ENCODE measurements at regions not wholly inside any gene's neighbourhood (a gene's known extent, or its start where the extent isn't known, plus 50 kb on each side); places are given as distances from the start of the nearest gene placed in this dataset.

- no peak overlapping the region for H3K9ac ChIP-seq (ENCODE audit: low read depth in 1 of 2, low read length in 2 of 2)
- WGBS: 48% methylated on average over 2 of the region's 2 CpGs
- H3K27ac ChIP-seq (ENCODE audit: low read depth in 1 of 2, low read length in 2 of 2): no peak overlapping the region
- TF ChIP-seq TAF1 (conservative IDR thresholded peaks at IDR 0.05) (no peak), HNF4A (conservative IDR thresholded peaks at IDR 0.05) (no peak)
- no peaks in the 10 kb centered on the region for H3K9me3 ChIP-seq (ENCODE audit: control insufficient read depth in 4 of 4, low read length in 3 of 4)
- H3K4me3 ChIP-seq (ENCODE audit: low read depth in 1 of 3, low read length in 3 of 3): no peak overlapping the region
- no peak for DNase-seq (ENCODE audit: low spot score)
- no peaks in the 10 kb centered on the region for H3K36me3 ChIP-seq (ENCODE audit: control insufficient read depth in 4 of 4, insufficient read depth in 3 of 4, low read depth in 1 of 4, low read length in 3 of 4)
- H3K27me3 ChIP-seq (ENCODE audit: control insufficient read depth in 4 of 4, insufficient read depth in 4 of 4, low read length in 3 of 4): no peaks in the 10 kb centered on the region
- no peaks in the 10 kb centered on the region for H3K4me1 ChIP-seq (ENCODE audit: control insufficient read depth in 4 of 4, insufficient read depth in 4 of 4, low read length in 3 of 4)
Measured at GRCh38 chr4:162791226-162791625, 375.5 kb downstream of the NAF1 start.

GRCh38 chr4:162787120-162787519, 379.6 kb downstream of the NAF1 start:
- 82% methylated on average over 2 of the region's 2 CpGs for WGBS
- no peak overlapping the region for H3K4me3 ChIP-seq (ENCODE audit: low read depth in 1 of 3, low read length in 3 of 3)
- no peak for TF ChIP-seq JUND (IDR thresholded peaks at IDR 0.05)
- TF ChIP-seq SP1 (IDR thresholded peaks at IDR 0.05): no peak
- TF ChIP-seq HNF4A (conservative IDR thresholded peaks at IDR 0.05): no peak
- TF ChIP-seq EGR1 (IDR thresholded peaks at IDR 0.05; ENCODE audit: low read depth in 2 of 2): no peak
- TF ChIP-seq ATF3 (IDR thresholded peaks at IDR 0.05): no peak
- TF ChIP-seq NR2F2 (IDR thresholded peaks at IDR 0.05): no peak
- TF ChIP-seq YY1 (IDR thresholded peaks at IDR 0.05): no peak
- no peaks in the 10 kb centered on the region for H3K36me3 ChIP-seq (ENCODE audit: control insufficient read depth in 4 of 4, insufficient read depth in 3 of 4, low read depth in 1 of 4, low read length in 3 of 4)
- no peaks in the 10 kb centered on the region for H3K27me3 ChIP-seq (ENCODE audit: control insufficient read depth in 4 of 4, insufficient read depth in 4 of 4, low read length in 3 of 4)
- H3K4me1 ChIP-seq (ENCODE audit: control insufficient read depth in 4 of 4, insufficient read depth in 4 of 4, low read length in 3 of 4): no peaks in the 10 kb centered on the region
- no peaks in the 10 kb centered on the region for H3K9me3 ChIP-seq (ENCODE audit: control insufficient read depth in 4 of 4, low read length in 3 of 4)
- H3K27ac ChIP-seq (ENCODE audit: low read depth in 1 of 2, low read length in 2 of 2): no peak overlapping the region
- DNase-seq (ENCODE audit: low spot score): no peak
- H3K9ac ChIP-seq (ENCODE audit: low read depth in 1 of 2, low read length in 2 of 2): no peak overlapping the region

- Histone ChIP-seq H3K9me3 (ENCODE audit: control insufficient read depth in 4 of 4, low read length in 3 of 4) (no peaks in the 10 kb centered on the region), H3K4me1 (ENCODE audit: control insufficient read depth in 4 of 4, insufficient read depth in 4 of 4, low read length in 3 of 4) (no peaks in the 10 kb centered on the region), H3K4me3 (ENCODE audit: low read depth in 1 of 3, low read length in 3 of 3) (no peak overlapping the region), H3K9ac (ENCODE audit: low read depth in 1 of 2, low read length in 2 of 2) (no peak overlapping the region), H3K27ac (ENCODE audit: low read depth in 1 of 2, low read length in 2 of 2) (no peak overlapping the region), H3K27me3 (ENCODE audit: control insufficient read depth in 4 of 4, insufficient read depth in 4 of 4, low read length in 3 of 4) (no peaks in the 10 kb centered on the region), H3K36me3 (ENCODE audit: control insufficient read depth in 4 of 4, insufficient read depth in 3 of 4, low read depth in 1 of 4, low read length in 3 of 4) (no peaks in the 10 kb centered on the region)
- DNase-seq (ENCODE audit: low spot score): no peak
- no peak for TF ChIP-seq YY1 (IDR thresholded peaks at IDR 0.05)
- TF ChIP-seq HNF4G (IDR thresholded peaks at IDR 0.05): no peak
- no peak for TF ChIP-seq RXRA (IDR thresholded peaks at IDR 0.05)
- TF ChIP-seq ZBTB33 (IDR thresholded peaks at IDR 0.05): no peak
- TF ChIP-seq FOXA1 (IDR thresholded peaks at IDR 0.05): no peak
- no peak for TF ChIP-seq MAX (IDR thresholded peaks at IDR 0.05)
- no peak for TF ChIP-seq TAF1 (conservative IDR thresholded peaks at IDR 0.05)
- TF ChIP-seq FOXA2 (IDR thresholded peaks at IDR 0.05): no peak
- TF ChIP-seq ATF3 (IDR thresholded peaks at IDR 0.05): no peak
- no peak for TF ChIP-seq RAD21 (IDR thresholded peaks at IDR 0.05)
- no peak for TF ChIP-seq JUND (IDR thresholded peaks at IDR 0.05)
- no peak for TF ChIP-seq REST (IDR thresholded peaks at IDR 0.05)
- no peak for TF ChIP-seq NR2F2 (IDR thresholded peaks at IDR 0.05)
- TF ChIP-seq GABPA (IDR thresholded peaks at IDR 0.05 in 1 of 2, conservative IDR thresholded peaks at IDR 0.05 in 1 of 2): no peak
- WGBS: 47% methylated on average over 7 of the region's 7 CpGs
Measured at GRCh38 chr4:162782778-162783525, 383.7 kb downstream of the NAF1 start.

All from liver (tissue), 7 donors.